ENCODE measurements at regions not wholly inside any gene's neighbourhood (a gene's known extent, or its start where the extent isn't known, plus 50 kb on each side); places are given as distances from the start of the nearest gene placed in this dataset.

DNA sequence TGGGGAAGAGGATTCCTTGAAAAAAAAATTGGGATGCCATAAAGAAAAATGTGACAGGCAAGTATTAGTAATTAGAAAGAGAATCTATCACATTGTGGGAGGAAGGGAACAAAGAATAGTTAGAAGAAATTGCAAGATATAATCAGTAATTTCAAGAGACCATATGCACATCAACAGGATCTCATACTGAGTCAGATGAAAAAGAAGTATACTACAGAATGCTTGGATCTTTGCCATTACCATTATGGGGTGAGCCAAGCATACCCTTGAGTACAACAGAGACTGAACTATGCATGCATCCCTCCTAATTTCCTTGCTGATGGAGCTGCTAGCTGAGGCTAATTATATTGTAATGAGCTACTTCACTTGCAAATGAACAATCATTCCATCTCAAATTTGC is 287.6 kb downstream of the PAPSS1 start:
- H2AK5ac ChIP-seq (ENCODE audit: low read depth, low read length), result no peak overlapping the region
- no peak overlapping the region for H2BK5ac ChIP-seq (ENCODE audit: low read depth, low read length, poor library complexity, severe bottlenecking)
- DNase-seq (no peak), ATAC-seq (ENCODE audit: low read depth) (no peak)
- intact Hi-C loops (cut with micrococcal nuclease) (no loop called here), in situ Hi-C loops (cut with MboI; ENCODE audit: low sequenced_read_pairs) (no loop called here), dilution Hi-C loops (cut with HindIII; ENCODE audit: low sequenced_read_pairs, unreplicated experiment) (no loop called here)
- no peaks in the 10 kb centered on the region for H3K27me3 ChIP-seq (ENCODE audit: control insufficient read depth, insufficient read depth, low read length)
- H3K27ac ChIP-seq (ENCODE audit: insufficient read depth, low read length), result no peak overlapping the region
- H2BK20ac ChIP-seq (ENCODE audit: low read depth, low read length), result no peak overlapping the region
- TF ChIP-seq BHLHE40 (IDR thresholded peaks at IDR 0.05; ENCODE audit: low read depth, low read length) (no peak), MAZ (IDR thresholded peaks at IDR 0.05; ENCODE audit: borderline replicate concordance, low read depth, low read length) (no peak), RFX5 (IDR thresholded peaks at IDR 0.05; ENCODE audit: low read depth, low read length) (no peak), RAD21 (IDR thresholded peaks at IDR 0.05; ENCODE audit: low read length) (no peak), USF2 (IDR thresholded peaks at IDR 0.05; ENCODE audit: low read depth, low read length) (no peak), MAFK (IDR thresholded peaks at IDR 0.05; ENCODE audit: low read depth, low read length) (no peak), NFE2L2 (IDR thresholded peaks at IDR 0.05; ENCODE audit: low read depth, low read length) (no peak), CHD1 (IDR thresholded peaks at IDR 0.05; ENCODE audit: low read depth, low read length) (no peak), RCOR1 (IDR thresholded peaks at IDR 0.05; ENCODE audit: insufficient replicate concordance, low read length) (no peak)
- TF ChIP-seq, protein P1, sequence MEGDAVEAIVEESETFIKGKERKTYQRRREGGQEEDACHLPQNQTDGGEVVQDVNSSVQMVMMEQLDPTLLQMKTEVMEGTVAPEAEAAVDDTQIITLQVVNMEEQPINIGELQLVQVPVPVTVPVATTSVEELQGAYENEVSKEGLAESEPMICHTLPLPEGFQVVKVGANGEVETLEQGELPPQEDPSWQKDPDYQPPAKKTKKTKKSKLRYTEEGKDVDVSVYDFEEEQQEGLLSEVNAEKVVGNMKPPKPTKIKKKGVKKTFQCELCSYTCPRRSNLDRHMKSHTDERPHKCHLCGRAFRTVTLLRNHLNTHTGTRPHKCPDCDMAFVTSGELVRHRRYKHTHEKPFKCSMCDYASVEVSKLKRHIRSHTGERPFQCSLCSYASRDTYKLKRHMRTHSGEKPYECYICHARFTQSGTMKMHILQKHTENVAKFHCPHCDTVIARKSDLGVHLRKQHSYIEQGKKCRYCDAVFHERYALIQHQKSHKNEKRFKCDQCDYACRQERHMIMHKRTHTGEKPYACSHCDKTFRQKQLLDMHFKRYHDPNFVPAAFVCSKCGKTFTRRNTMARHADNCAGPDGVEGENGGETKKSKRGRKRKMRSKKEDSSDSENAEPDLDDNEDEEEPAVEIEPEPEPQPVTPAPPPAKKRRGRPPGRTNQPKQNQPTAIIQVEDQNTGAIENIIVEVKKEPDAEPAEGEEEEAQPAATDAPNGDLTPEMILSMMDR (conservative IDR thresholded peaks at IDR 0.05; ENCODE audit: low read depth, low read length), result no peak
- no peak overlapping the region for H3K4me2 ChIP-seq (ENCODE audit: low read depth, low read length)
- H3K56ac ChIP-seq (ENCODE audit: extremely low read depth, insufficient read depth, low read length), result no peak overlapping the region
- H3K4me3 ChIP-seq (ENCODE audit: insufficient read depth, low read depth, low read length), result no peak overlapping the region
- no peaks in the 10 kb centered on the region for H3K36me3 ChIP-seq (ENCODE audit: control insufficient read depth, insufficient read depth, low read length)
- H3K18ac ChIP-seq (ENCODE audit: low read depth, low read length), result no peak overlapping the region
- H4K5ac ChIP-seq (ENCODE audit: low read depth, low read length), result no peak overlapping the region
- no peak overlapping the region for H2AK9ac ChIP-seq (replicated peaks; ENCODE audit: low read depth, low read length, poor library complexity)
- no peak overlapping the region for H2AFZ ChIP-seq (replicated peaks; ENCODE audit: low read length, poor library complexity)
- H4K8ac ChIP-seq (ENCODE audit: low read depth in 2 of 2, low read length in 2 of 2), result no peak overlapping the region
- H4K91ac ChIP-seq (ENCODE audit: insufficient read depth, low read depth, low read length), result no peak overlapping the region
- H3K4ac ChIP-seq (ENCODE audit: low read depth, low read length), result no peak overlapping the region
- no peaks in the 10 kb centered on the region for H3K9me3 ChIP-seq (ENCODE audit: control insufficient read depth, insufficient read depth, low read length)
- no peaks in the 10 kb centered on the region for H3K9me1 ChIP-seq (ENCODE audit: insufficient read depth, low read length)
- POLR2A ChIA-PET (ENCODE audit: unreplicated experiment), result no interaction called here
- H3K14ac ChIP-seq (replicated peaks; ENCODE audit: low read depth, low read length), result no peak overlapping the region
- no peaks in the 10 kb centered on the region for H3K4me1 ChIP-seq (ENCODE audit: control insufficient read depth, insufficient read depth, low read length)
- no peak overlapping the region for H3K23ac ChIP-seq (ENCODE audit: low read depth, low read length)
- no peak overlapping the region for H2BK120ac ChIP-seq (ENCODE audit: low read depth, low read length)
- CTCF ChIA-PET, result no interaction called here
- no peaks in the 10 kb centered on the region for H4K20me1 ChIP-seq (ENCODE audit: insufficient read depth, low read length)
- BruUV-seq (replicated peaks), result no TSS peak
- no peak overlapping the region for H3K9ac ChIP-seq (ENCODE audit: low read depth, low read length)
- H2BK15ac ChIP-seq (ENCODE audit: low read depth, low read length), result no peak overlapping the region
- H3K79me1 ChIP-seq (ENCODE audit: low read depth in 1 of 2, low read length in 2 of 2), result no peaks in the 10 kb centered on the region
